NCI-H146 treated with DMSO at 0.1 percent for 48 hours (cell line): ENCODE measurements at regions not wholly inside any gene's neighbourhood (a gene's known extent, or its start where the extent isn't known, plus 50 kb on each side); places are given as distances from the start of the nearest gene placed in this dataset.
"Not testable (repeated sequence)": the region's sequence is repeated elsewhere in the genome, so short reads cannot be mapped to it uniquely, and the experiment has no call there.

Experiments used
- DNase-seq: peaks from one replicate; lab custom pipeline; 2025; ENCODE audit not compliant: unreplicated experiment; lab: John Stamatoyannopoulos, UW

- DNase-seq, result no peak
These were observed 322.0 kb upstream of the PPARGC1A start for GRCh38 chr4:24211856-24212255.

GRCh38 chr4:24210332-24210902 lies 320.6 kb upstream of the PPARGC1A start:
- DNase-seq, result no peak

GRCh38 chr4:24209906-24210305 lies 320.1 kb upstream of the PPARGC1A start:
- DNase-seq, result no peak

GRCh38 chr4:24209131-24209530 lies 319.3 kb upstream of the PPARGC1A start:
- DNase-seq, result no peak

- no peak for DNase-seq
These were observed 318.8 kb upstream of the PPARGC1A start for GRCh38 chr4:24208691-24209090.

GRCh38 chr4:24204708-24205107 lies 314.9 kb upstream of the PPARGC1A start:
- DNase-seq, result not testable (repeated sequence)

GRCh38 chr4:24203926-24204325 lies 314.1 kb upstream of the PPARGC1A start:
- DNase-seq, result no peak

- DNase-seq, result no peak
These were observed 312.7 kb upstream of the PPARGC1A start for GRCh38 chr4:24202579-24202978.

GRCh38 chr4:24197955-24198354 lies 308.1 kb upstream of the PPARGC1A start:
- DNase-seq, result no peak

GRCh38 chr4:24196785-24197184 lies 306.9 kb upstream of the PPARGC1A start:
- no peak for DNase-seq

- no peak for DNase-seq
These were observed 306.3 kb upstream of the PPARGC1A start for GRCh38 chr4:24195991-24196736.

GRCh38 chr4:24192018-24192641 lies 302.3 kb upstream of the PPARGC1A start:
- DNase-seq, result no peak

GRCh38 chr4:24190761-24191695 lies 301.2 kb upstream of the PPARGC1A start:
- DNase-seq, result no peak

GRCh38 chr4:24188459-24188858 lies 298.6 kb upstream of the PPARGC1A start:
- DNase-seq, result no peak

- DNase-seq, result no peak
These were observed 296.6 kb upstream of the PPARGC1A start for GRCh38 chr4:24186466-24186865.

GRCh38 chr4:24181005-24181404 lies 291.2 kb upstream of the PPARGC1A start:
- DNase-seq, result no peak

GRCh38 chr4:24180586-24180985 lies 290.7 kb upstream of the PPARGC1A start:
- DNase-seq, result no peak

- DNase-seq, result no peak
These were observed 289.5 kb upstream of the PPARGC1A start for GRCh38 chr4:24179201-24179840.

GRCh38 chr4:24177443-24177842 lies 287.6 kb upstream of the PPARGC1A start:
- not testable (repeated sequence) for DNase-seq

- DNase-seq, result no peak
These were observed 285.9 kb upstream of the PPARGC1A start for GRCh38 chr4:24175707-24176106.

GRCh38 chr4:24174602-24175001 lies 284.8 kb upstream of the PPARGC1A start:
- no peak for DNase-seq
